HG03095 (cell line): ENCODE measurements at regions not wholly inside any gene's neighbourhood (a gene's known extent, or its start where the extent isn't known, plus 50 kb on each side); places are given as distances from the start of the nearest gene placed in this dataset.
"Not testable (repeated sequence)": the region's sequence is repeated elsewhere in the genome, so short reads cannot be mapped to it uniquely, and the experiment has no call there.

Experiments
- ATAC-seq: cut with Tn5 transposase; IDR thresholded peaks from one replicate; pipeline ENCODE4 v1.9.1; 2021; ENCODE audit warnings: moderate library complexity; ENCODE audit not compliant: unreplicated experiment

DNA sequence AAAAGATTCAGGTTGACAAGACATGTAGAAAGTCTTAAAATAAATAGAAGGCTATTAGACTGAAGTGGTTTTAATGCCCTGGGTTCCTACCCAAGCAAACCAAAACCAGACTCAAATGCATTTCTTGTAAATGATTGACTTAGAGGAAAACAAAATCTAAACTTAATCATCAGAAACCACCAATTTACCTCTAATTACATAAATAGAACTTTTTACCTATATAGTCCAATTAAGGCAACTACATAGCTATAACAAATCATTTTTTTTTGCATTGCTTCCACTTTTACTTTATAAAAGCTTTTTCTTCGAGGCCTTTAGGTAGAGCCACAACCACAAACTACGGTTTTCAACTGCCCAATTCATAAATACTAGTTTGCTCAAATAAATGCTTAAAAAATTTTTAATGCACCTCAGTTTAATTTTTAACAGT, 231.3 kb upstream of the ARHGEF26 start:
- no peak for ATAC-seq

DNA sequence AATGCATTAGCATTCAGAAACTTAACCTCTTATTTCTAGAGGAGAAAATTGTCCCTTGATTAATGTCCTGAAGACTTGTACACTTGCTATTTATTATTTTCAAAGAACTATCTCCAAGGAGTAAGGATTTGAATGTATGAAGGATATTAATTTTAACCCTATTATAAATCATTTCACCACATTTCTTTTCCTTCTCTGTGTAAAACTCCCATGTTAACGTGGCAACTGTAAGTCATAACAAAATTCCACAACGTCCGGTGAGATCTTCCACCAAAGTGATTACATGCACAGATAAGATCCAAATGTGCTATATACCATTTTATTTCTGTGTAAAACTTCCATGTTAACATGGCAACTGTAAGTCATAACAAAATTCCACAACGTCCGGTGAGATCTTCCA, 229.1 kb upstream of the ARHGEF26 start:
- no peak for ATAC-seq

- no peak for ATAC-seq
These were observed 226.3 kb upstream of the ARHGEF26 start for GRCh38 chr3:153894857-153895256.

GRCh38 chr3:153896197-153896596, 225.0 kb upstream of the ARHGEF26 start:
- no peak for ATAC-seq

GRCh38 chr3:153897025-153897723, 224.0 kb upstream of the ARHGEF26 start:
- ATAC-seq, result peak; percentile 80

- ATAC-seq, result peak; percentile 57
These were observed 223.3 kb upstream of the ARHGEF26 start for GRCh38 chr3:153897842-153898241.

GRCh38 chr3:153901152-153901551, 220.0 kb upstream of the ARHGEF26 start:
- no peak for ATAC-seq

DNA sequence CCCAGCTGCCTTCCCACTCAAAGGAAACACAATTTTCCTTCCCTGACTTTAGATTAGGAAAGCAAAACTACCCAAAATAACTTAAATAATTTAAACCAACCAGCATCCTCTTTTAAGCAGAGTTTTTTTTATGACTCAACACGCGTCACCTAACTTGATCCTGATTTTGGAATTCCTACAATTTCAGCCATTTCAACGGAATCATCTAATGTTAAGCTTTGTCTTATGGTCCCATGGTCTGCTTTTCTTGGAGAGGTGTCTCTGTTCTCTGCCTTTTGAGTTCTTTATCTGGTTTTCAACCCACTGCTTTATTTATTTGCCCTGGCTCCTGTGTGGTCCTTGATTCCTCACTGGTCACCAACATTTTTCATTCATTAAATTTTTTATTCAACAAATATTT, 219.2 kb upstream of the ARHGEF26 start:
- no peak for ATAC-seq

GRCh38 chr3:153903430-153903829, 217.8 kb upstream of the ARHGEF26 start:
- ATAC-seq, result no peak

DNA sequence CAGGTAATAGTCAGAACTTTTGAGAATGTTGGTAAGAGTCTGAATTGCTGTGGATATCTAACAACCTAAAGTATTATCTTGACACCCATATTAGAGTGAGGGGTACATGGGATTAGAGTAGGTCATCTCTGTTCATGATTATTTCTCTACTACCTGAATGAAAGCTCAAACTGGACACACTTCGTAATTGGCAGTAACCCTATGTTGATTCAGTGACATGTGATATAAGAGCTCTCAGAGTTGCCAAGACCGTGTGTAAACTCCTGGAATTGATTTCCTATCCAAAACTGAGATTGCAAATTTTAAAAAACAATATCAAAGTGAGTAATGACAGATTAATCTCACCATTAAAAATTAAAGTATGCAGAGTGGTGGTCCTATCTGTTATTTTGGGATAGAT, 214.8 kb upstream of the ARHGEF26 start:
- ATAC-seq, result no peak

GRCh38 chr3:153910387-153910786, 210.8 kb upstream of the ARHGEF26 start:
- ATAC-seq, result no peak

- ATAC-seq, result no peak
These were observed 210.1 kb upstream of the ARHGEF26 start for GRCh38 chr3:153911116-153911515.

- no peak for ATAC-seq
These were observed 201.4 kb upstream of the ARHGEF26 start for GRCh38 chr3:153919773-153920172.

- ATAC-seq, result no peak
These were observed 199.4 kb upstream of the ARHGEF26 start for GRCh38 chr3:153921826-153922225.

DNA sequence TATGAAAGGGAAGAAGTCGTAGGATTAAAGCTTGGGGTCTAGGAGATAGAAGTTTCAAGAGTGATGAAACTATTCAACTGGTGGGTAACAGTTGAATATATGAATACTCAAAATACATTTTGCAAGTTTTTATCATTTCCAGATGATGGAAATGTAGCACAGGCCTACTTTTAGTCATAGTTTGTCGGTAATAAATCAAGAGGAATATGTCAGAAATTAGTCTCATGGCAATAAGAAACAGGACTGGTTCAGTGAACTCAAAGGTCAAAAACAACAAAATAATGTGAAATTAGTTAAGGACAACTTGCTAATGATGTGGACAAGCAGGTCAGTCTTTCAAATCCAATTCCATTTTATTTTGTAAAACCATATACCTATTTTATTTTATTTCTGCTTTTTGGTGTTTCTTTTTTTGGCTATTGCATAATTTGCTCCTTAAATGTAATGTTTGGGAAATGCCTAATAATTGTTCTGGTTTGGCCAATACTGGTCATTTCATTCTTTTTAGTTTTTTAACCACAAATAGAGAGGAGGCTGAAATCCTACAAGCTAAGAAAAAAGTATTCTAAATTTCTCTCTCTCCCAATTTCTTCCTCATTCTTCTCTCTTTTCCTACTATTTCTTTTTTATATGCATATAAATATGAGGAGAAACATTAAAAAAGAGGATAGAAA, 195.2 kb upstream of the ARHGEF26 start:
- no peak for ATAC-seq

DNA sequence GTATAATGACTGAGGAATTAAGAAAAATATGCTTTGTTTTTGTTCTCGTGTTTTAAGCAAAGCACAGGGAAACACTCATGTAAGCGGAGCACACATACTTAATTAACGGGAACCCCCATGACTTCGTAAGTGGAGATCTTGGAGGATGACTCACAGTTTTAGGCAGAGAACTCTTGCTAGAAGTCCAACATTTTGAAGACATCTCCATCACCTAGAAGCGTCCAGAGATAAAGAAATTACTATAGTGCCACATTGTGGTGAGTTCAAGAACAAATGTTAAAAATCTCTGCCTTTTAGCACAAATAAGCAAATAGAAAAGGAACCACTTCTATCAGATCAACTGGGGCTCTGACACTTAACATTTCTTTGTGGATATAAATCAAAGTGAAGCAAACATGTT, 194.1 kb upstream of the ARHGEF26 start:
- no peak for ATAC-seq

- no peak for ATAC-seq
These were observed 192.3 kb upstream of the ARHGEF26 start for GRCh38 chr3:153928851-153929250.

DNA sequence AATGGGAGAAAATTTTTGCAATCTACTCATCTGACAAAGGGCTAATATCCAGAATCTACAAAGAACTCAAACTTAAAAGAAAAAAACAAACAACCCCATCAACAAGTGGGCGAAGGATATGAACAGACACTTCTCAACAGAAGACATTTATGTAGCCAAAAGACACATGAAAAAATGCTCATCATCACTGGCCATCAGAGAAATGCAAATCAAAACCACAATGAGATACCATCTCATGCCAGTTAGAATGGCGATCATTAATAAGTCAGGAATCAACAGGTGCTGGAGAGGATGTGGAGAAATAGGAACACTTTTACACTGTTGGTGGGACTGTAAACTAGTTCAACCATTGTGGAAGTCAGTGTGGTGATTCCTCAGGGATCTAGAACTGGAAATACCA, 187.7 kb upstream of the ARHGEF26 start:
- ATAC-seq, result not testable (repeated sequence)

- no peak for ATAC-seq
These were observed 177.1 kb upstream of the ARHGEF26 start for GRCh38 chr3:153944084-153944483.

DNA sequence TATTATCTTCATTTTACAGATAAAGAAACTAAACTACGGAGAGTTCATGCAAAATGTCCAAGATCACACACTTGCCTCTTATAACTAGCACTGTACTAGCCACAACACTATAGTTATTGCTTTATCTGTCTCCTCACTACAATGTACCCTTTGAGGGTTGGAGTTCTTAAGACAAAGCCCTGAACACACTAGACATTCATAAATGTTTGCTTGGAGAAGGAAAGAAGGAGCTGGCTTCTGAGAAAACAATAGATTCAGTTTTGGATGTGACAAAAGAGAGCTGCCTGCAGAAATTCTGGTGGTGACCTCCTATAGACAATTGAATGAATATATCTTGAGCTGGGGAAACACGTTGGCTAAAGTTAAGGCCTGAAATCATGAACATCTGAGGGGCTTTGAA, 169.9 kb upstream of the ARHGEF26 start:
- no peak for ATAC-seq

DNA sequence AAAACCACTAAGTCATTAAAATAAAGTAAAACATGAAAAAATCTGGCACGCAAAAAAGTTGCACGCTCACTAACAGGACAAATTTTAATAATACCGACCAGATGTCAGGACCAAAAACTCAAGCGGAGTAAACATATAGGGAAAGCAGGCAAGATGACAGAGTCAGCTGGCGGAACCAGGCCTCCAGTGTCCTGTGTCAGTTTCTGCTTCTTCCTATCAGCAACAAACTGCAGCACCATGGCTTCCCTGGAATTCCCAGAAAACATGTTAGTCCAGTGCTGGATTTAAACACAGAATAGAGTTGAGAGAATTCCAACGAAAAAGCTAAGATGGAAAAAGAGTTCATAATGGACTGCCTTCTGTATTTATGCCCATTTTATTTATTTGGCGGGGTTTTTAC, 169.1 kb upstream of the ARHGEF26 start:
- no peak for ATAC-seq

DNA sequence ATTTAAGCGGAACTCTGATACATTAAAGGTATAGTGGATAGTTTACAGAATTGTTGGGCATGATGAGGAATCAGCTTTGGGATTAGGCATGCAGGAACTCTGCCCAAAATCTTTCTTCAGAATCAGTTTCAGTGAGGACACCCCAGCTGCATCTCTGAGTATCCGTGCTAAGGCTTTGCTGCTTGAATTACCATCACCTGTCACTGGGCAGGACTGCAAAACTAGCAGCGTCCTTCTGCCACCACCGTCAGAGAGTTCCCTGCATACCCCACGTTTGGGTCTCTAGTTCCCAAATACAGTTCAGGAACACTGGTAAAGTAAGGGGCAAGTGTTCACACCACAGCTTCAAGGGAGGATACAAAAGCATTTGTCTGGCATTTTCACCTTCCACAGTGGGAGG, 164.6 kb upstream of the ARHGEF26 start:
- no peak for ATAC-seq

GRCh38 chr3:153957421-153957820, 163.8 kb upstream of the ARHGEF26 start:
- ATAC-seq, result no peak
